Activated B cell treated with CpG ODN at 0.5 μM for 24 hours (primary cell): ENCODE measurements at regions not wholly inside any gene's neighbourhood (a gene's known extent, or its start where the extent isn't known, plus 50 kb on each side); places are given as distances from the start of the nearest gene placed in this dataset.
"Not testable (repeated sequence)": the region's sequence is repeated elsewhere in the genome, so short reads cannot be mapped to it uniquely, and the experiment has no call there.

Experiments
- ATAC-seq: fragments of 200-7000 bp; cut with Tn5 transposase; one replicate; pipeline ENCODE4 v1.10.0; 2021; ENCODE audit warnings: low read depth, mild to moderate bottlenecking, moderate library complexity
- CTCF ChIA-PET: fragments of 350-600 bp; sonication (Branson Sonifier 250); formaldehyde crosslinking; loops from one replicate; lab custom pipeline; 2021; ENCODE audit warnings: antibody characterized with exemption; lab: Charles Lee
- POLR2A ChIA-PET: fragments of 350-600 bp; sonication (Branson Sonifier 250); formaldehyde crosslinking; loops from one replicate; lab custom pipeline; 2021; ENCODE audit warnings: antibody characterized with exemption; lab: Charles Lee
- DNase-seq: peaks from one replicate; pipeline ENCODE4 v3.0.0; 2022
- H3K27ac Mint-ChIP-seq: one replicate; pipeline ENCODE4 v1.8.0; 2020; ENCODE audit warnings: mixed read lengths
- H3K27me3 Mint-ChIP-seq: one replicate; pipeline ENCODE4 v1.8.0; 2021; ENCODE audit warnings: mixed read lengths
- H3K36me3 Mint-ChIP-seq: one replicate; pipeline ENCODE4 v1.8.0; 2021; ENCODE audit warnings: low read depth, mixed read lengths
- H3K4me1 Mint-ChIP-seq: one replicate; pipeline ENCODE4 v1.8.0; 2021; ENCODE audit warnings: mixed read lengths
- H3K4me3 Mint-ChIP-seq: one replicate; pipeline ENCODE4 v1.8.0; 2020; ENCODE audit warnings: mild to moderate bottlenecking, mixed read lengths
- H3K9me3 Mint-ChIP-seq: one replicate; pipeline ENCODE4 v1.8.0; 2020; ENCODE audit warnings: mixed read lengths
- intact Hi-C: fragments of 100-400 bp; cut with micrococcal nuclease; formaldehyde crosslinking; loops from one replicate; pipeline ENCODE4 v1.15.1; 2024

- intact Hi-C loops, H3K27me3 Mint-ChIP-seq, H3K4me1 Mint-ChIP-seq, H3K36me3 Mint-ChIP-seq, H3K27ac Mint-ChIP-seq, POLR2A ChIA-PET, ATAC-seq, CTCF ChIA-PET, H3K4me3 Mint-ChIP-seq, H3K9me3 Mint-ChIP-seq: not testable (repeated sequence)
- DNase-seq, result peak; percentile 12
Observed at GRCh38 chr9:64370344-64370743, 914.7 kb downstream of the FOXD4L5 start.

GRCh38 chr9:64369644-64370043 is 915.4 kb downstream of the FOXD4L5 start:
- H3K36me3 Mint-ChIP-seq, POLR2A ChIA-PET, ATAC-seq, H3K4me1 Mint-ChIP-seq, H3K4me3 Mint-ChIP-seq, CTCF ChIA-PET, H3K27me3 Mint-ChIP-seq, H3K9me3 Mint-ChIP-seq, intact Hi-C loops, H3K27ac Mint-ChIP-seq, DNase-seq: not testable (repeated sequence)

- CTCF ChIA-PET, H3K9me3 Mint-ChIP-seq, H3K4me3 Mint-ChIP-seq: not testable (repeated sequence)
Observed at GRCh38 chr9:64369114-64369513, 915.9 kb downstream of the FOXD4L5 start.

GRCh38 chr9:64368644-64368942 is 916.4 kb downstream of the FOXD4L5 start:
- H3K9me3 Mint-ChIP-seq, H3K27ac Mint-ChIP-seq, intact Hi-C loops, H3K27me3 Mint-ChIP-seq, POLR2A ChIA-PET, ATAC-seq, H3K4me1 Mint-ChIP-seq, DNase-seq, H3K36me3 Mint-ChIP-seq, CTCF ChIA-PET: not testable (repeated sequence)
- H3K4me3 Mint-ChIP-seq, result peak overlapping the region; percentile 66

More at GRCh38 chr9:64369114-64369513, 915.9 kb downstream of the FOXD4L5 start:
- H3K27me3 Mint-ChIP-seq, intact Hi-C loops, H3K36me3 Mint-ChIP-seq, H3K27ac Mint-ChIP-seq, POLR2A ChIA-PET, H3K4me1 Mint-ChIP-seq: not testable (repeated sequence)
- ATAC-seq (peak; percentile 100), DNase-seq (peak; percentile 68)

- H3K36me3 Mint-ChIP-seq, result not testable (repeated sequence)
Observed at GRCh38 chr9:64367826-64368643, 917.0 kb downstream of the FOXD4L5 start.

More at GRCh38 chr9:64367826-64368643, 917.0 kb downstream of the FOXD4L5 start:
- H3K27me3 Mint-ChIP-seq, ATAC-seq, intact Hi-C loops, H3K9me3 Mint-ChIP-seq, H3K27ac Mint-ChIP-seq, POLR2A ChIA-PET, H3K4me1 Mint-ChIP-seq, CTCF ChIA-PET: not testable (repeated sequence)
- peak overlapping the region; percentile 66 for H3K4me3 Mint-ChIP-seq
- DNase-seq, result peak; percentile 9
